ENCODE measurements at regions not wholly inside any gene's neighbourhood (a gene's known extent, or its start where the extent isn't known, plus 50 kb on each side); places are given as distances from the start of the nearest gene placed in this dataset.

GRCh38 chr4:147378780-147379179, 102.1 kb upstream of the EDNRA start:
- no peaks in the 10 kb centered on the region; the same call in 1 of the 2 replicates for H3K27me3 Mint-ChIP-seq (ENCODE audit: low read depth)
- peak overlapping the region; percentile 46; the same call in 1 of the 2 replicates for H3K27ac Mint-ChIP-seq
- DNase-seq (ENCODE audit: low spot score), result no peak
- H3K4me1 Mint-ChIP-seq, result peaks cover 13% of the 10 kb centered on the region
- no peak overlapping the region for H3K4me3 Mint-ChIP-seq
- H3K9me3 Mint-ChIP-seq, result peaks cover 26% of the 10 kb centered on the region
- ATAC-seq, result peak; percentile 98
- CTCF ChIA-PET, result interaction anchor here (0.6 to 2.8 kb wide), 9 partner anchors 13 to 488 kb away, joined by 3 to 22 read pairs (median 5); no protein-coding TSS in a partner anchor
- no peak for TF ChIP-seq SMAD4 (CRISPR knock-in tag; IDR thresholded peaks at IDR 0.05)
- no peak for TF ChIP-seq E2F1 (CRISPR knock-in tag; IDR thresholded peaks at IDR 0.05)
- no peak for TF ChIP-seq ZMAT4 (CRISPR knock-in tag; IDR thresholded peaks at IDR 0.05)
- no peak for TF ChIP-seq KAT7 (CRISPR knock-in tag; IDR thresholded peaks at IDR 0.05; ENCODE audit: borderline replicate concordance)
- no peak for TF ChIP-seq ATF2 (CRISPR knock-in tag; IDR thresholded peaks at IDR 0.05; ENCODE audit: borderline replicate concordance, low read depth)
- TF ChIP-seq ZBTB43 (CRISPR knock-in tag; IDR thresholded peaks at IDR 0.05), result no peak
- TF ChIP-seq ZNF425 (CRISPR knock-in tag; conservative IDR thresholded peaks at IDR 0.05), result no peak
- no peak for TF ChIP-seq FOXJ3 (CRISPR knock-in tag; IDR thresholded peaks at IDR 0.05; ENCODE audit: borderline replicate concordance)
- TF ChIP-seq CTCF (IDR thresholded peaks at IDR 0.05), result no peak
- no peak for TF ChIP-seq ELF4 (CRISPR knock-in tag; IDR thresholded peaks at IDR 0.05; ENCODE audit: low read depth)
- no peak for TF ChIP-seq ZNF396 (CRISPR knock-in tag; IDR thresholded peaks at IDR 0.05; ENCODE audit: borderline replicate concordance)
- no peak for TF ChIP-seq ZNF281 (CRISPR knock-in tag; IDR thresholded peaks at IDR 0.05)
- TF ChIP-seq FOXP4 (CRISPR knock-in tag; IDR thresholded peaks at IDR 0.05), result no peak
- peaks cover 16% of the 10 kb centered on the region for H3K36me3 Mint-ChIP-seq
- POLR2A ChIA-PET, result no interaction called here

Data from WTC11 (cell line).